Rectal smooth muscle tissue (tissue), 1 donor: ENCODE measurements at regions not wholly inside any gene's neighbourhood (a gene's known extent, or its start where the extent isn't known, plus 50 kb on each side); places are given as distances from the start of the nearest gene placed in this dataset.
"Not testable (repeated sequence)": the region's sequence is repeated elsewhere in the genome, so short reads cannot be mapped to it uniquely, and the experiment has no call there.

Source experiments
- H3K27ac ChIP-seq: one replicate; pipeline ENCODE4 v1.7.0; 2013; ENCODE audit warnings: low read depth, low read length, inconsistent platforms
- H3K27me3 ChIP-seq: one replicate; pipeline ENCODE4 v1.7.0; 2013; ENCODE audit warnings: low read length; ENCODE audit not compliant: control insufficient read depth, insufficient read depth
- H3K36me3 ChIP-seq: one replicate; pipeline ENCODE4 v1.7.0; 2013; ENCODE audit warnings: low read length; ENCODE audit not compliant: control insufficient read depth, insufficient read depth
- H3K4me1 ChIP-seq: one replicate; pipeline ENCODE4 v1.7.0; 2013; ENCODE audit warnings: low read length; ENCODE audit not compliant: control insufficient read depth, insufficient read depth
- H3K4me3 ChIP-seq: one replicate; pipeline ENCODE4 v1.7.0; 2013; ENCODE audit warnings: low read length
- H3K9ac ChIP-seq: one replicate; pipeline ENCODE4 v1.7.0; 2013; ENCODE audit warnings: low read length

DNA sequence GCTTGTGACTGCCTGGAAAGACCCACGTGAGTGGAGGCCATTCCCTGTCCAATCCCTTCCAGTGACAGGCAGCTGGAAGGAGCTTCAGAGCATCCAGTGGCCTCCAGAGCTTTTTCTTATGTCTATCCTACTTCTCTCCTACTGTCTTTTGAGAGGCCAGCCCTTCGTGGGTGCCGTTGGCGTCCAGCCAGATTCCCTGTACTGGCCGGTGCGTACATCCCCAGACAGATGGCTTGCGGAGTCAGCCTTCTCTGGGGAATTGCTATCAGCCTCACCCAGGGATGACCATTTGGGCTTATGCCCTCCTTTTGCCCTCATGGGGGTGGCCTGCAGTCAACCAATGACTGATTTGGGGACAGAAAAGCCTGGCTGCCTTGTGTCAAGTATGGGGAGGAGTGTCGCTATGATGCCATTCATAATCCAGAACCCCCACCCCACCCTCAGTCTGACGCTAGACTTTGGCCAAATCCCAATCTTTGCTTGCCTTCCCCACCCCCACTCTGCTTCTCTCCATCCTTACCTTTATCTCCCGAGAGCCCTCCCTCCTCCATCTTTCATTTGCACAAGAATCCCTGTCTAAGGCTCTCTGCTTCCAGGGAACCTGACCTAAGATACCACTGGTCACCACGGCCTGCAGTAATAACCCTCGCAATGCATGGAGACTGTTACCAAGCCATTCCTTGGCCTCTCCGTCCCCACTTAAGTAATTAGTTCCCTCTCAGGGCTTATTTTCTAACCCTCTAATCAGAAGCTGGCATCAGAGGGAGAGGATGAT lies 150.3 kb upstream of the BCOR start:
- Histone ChIP-seq H3K9ac (no peak overlapping the region), H3K4me3 (no peak overlapping the region), H3K27ac (no peak overlapping the region), H3K27me3 (no peaks in the 10 kb centered on the region), H3K36me3 (no peaks in the 10 kb centered on the region), H3K4me1 (no peaks in the 10 kb centered on the region)

DNA sequence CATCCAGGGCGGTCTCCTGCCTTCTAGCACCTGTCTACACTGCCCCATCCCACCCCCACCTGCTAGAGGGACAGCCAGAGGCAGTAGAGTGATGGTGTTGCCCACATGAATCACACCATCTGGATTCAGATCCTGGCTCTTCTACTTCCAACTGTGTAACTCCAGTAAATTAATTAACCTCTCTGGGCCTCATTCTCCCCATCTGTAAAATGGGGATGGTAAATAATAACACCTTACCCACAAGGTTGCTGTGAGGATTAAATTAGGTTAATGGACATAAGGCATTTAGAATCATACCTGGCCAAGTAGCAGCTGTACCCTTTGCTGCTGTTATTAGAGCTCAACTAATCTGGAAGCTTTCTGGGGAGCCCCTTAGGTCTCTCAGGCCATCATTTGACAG lies 149.6 kb upstream of the BCOR start:
- Histone ChIP-seq H3K27ac (no peak overlapping the region), H3K4me1 (no peaks in the 10 kb centered on the region), H3K4me3 (no peak overlapping the region), H3K9ac (no peak overlapping the region), H3K27me3 (no peaks in the 10 kb centered on the region), H3K36me3 (no peaks in the 10 kb centered on the region)

DNA sequence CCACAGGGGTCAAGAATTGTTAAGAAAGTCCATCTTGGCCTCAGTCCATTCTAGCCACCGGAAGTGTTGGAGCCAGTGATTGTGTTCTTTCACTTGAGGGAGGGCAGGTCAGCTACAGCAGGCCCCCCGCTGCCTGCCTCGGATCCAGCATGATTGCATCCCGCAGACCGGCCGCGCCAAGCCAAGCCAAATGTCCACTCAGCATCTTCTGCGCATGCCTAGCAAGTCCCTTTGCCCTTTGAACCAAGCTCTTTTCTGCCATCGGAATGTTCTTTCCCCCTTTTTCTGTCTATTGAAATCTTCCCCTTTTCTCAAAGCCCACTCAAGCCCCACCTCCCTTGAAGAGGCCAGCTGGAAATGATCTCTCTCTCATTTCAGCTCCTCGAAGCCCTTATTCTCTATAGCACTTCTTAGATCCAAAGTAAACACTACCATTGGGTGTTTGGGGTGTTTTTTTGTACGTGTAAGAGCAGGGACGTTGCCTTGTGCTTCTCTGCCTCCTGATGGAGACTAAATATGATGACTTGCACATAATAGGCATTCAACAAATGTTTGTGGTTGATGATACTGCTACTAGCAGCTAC lies 147.8 kb upstream of the BCOR start:
- Histone ChIP-seq H3K27ac (no peak overlapping the region), H3K4me1 (no peaks in the 10 kb centered on the region), H3K4me3 (no peak overlapping the region), H3K27me3 (no peaks in the 10 kb centered on the region), H3K9ac (no peak overlapping the region), H3K36me3 (no peaks in the 10 kb centered on the region)

DNA sequence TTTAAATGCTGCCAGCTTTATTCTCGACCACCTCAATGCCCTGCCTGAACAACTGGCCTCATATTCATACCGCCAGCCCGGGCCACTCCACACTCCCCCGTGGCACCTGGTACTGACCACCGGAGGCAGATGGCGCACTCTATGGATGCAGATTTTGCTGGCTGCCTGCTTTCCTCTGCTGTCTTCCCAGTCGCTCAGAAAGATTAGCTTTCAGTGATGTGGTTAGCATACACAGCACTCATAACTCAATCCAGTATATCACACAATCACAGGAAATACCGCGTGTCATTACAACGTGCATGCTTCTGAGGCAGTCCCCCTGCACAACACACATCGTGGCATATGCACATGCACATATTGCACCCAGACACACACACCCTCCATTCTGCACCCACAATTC lies 147.2 kb upstream of the BCOR start:
- Histone ChIP-seq H3K4me1 (no peaks in the 10 kb centered on the region), H3K27ac (no peak overlapping the region), H3K36me3 (no peaks in the 10 kb centered on the region), H3K4me3 (no peak overlapping the region), H3K9ac (no peak overlapping the region), H3K27me3 (no peaks in the 10 kb centered on the region)

DNA sequence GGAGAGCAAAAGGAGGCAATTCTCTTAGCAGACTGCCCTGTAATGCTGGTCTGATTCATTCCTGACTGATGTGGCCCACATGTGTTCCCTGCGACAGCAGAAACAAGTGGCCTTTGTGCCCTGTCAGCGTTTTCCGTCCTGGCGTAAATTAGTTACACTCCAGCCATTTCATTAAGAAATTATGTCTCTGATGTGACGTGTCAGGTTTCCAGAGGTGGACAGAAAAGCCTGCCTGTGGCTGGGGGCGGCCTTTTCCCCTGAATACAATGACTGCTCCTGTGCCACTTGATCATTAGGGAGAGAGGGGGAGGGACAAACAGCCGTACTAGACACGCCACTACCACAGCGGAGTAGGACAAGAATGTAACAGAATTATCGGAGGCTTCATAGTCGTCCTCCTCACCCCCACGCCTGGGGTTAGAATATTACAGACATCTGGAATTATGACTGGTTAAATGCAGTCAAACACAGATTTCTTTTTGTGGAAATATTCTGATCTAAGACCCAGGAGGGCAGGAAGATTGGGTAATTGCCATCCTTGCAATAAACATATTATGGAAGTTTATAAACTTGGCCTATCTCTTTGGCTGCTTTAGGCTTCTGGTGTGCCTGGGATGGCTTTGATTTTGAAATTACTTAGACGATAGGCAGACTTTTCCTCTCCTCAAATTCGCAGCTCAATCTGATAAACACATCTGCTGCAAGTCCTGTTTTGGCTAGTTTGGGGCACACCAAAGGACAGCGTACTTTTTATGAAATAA lies 146.2 kb upstream of the BCOR start:
- Histone ChIP-seq H3K27me3 (no peaks in the 10 kb centered on the region), H3K4me3 (no peak overlapping the region), H3K4me1 (no peaks in the 10 kb centered on the region), H3K36me3 (no peaks in the 10 kb centered on the region), H3K9ac (no peak overlapping the region), H3K27ac (no peak overlapping the region)

DNA sequence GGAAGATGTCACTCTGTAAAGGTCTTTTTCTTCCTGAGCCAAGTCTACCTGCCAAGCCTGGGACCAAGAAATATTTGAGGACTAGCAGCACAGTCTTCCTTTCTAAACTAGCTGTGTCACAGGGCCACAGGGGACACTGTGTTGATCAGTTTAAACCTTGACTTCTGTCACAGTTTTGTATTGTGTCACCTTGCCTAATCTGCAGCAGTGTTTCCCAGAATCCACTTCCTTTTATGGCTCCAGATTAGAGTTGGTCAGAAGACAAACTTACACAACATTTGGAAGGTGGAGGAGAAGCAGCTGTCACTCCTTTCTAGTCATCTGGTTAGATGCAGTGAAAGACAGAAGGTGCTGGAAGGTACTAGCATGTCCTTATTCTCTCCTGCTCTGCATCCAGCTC lies 143.1 kb upstream of the BCOR start:
- Histone ChIP-seq H3K4me3 (no peak overlapping the region), H3K9ac (no peak overlapping the region), H3K27me3 (no peaks in the 10 kb centered on the region), H3K36me3 (no peaks in the 10 kb centered on the region), H3K4me1 (no peaks in the 10 kb centered on the region), H3K27ac (no peak overlapping the region)

DNA sequence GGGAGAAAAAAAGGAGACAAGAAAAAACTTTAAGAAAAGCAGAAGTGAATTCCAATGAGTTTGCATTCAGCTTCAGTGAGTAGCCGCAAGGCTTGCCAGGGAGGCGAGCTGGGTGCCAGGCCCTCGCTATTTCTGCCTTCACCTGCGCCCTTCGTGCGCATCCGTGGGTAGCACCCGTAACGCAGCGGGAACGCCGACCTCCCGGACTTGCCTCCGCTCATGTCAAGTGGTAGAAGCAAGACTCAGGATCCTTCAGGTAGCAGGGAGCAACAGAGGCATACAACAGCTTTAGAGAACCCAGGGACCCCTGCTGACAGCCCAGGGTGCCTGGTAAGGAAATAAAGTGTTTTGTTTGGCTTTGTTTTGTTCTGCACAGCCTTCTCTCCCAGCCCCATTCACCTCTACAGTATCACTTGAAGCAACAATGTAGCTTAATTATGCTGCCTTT lies 140.0 kb upstream of the BCOR start:
- Histone ChIP-seq H3K36me3 (no peaks in the 10 kb centered on the region), H3K4me1 (no peaks in the 10 kb centered on the region), H3K4me3 (no peak overlapping the region), H3K27ac (no peak overlapping the region), H3K27me3 (no peaks in the 10 kb centered on the region), H3K9ac (no peak overlapping the region)

DNA sequence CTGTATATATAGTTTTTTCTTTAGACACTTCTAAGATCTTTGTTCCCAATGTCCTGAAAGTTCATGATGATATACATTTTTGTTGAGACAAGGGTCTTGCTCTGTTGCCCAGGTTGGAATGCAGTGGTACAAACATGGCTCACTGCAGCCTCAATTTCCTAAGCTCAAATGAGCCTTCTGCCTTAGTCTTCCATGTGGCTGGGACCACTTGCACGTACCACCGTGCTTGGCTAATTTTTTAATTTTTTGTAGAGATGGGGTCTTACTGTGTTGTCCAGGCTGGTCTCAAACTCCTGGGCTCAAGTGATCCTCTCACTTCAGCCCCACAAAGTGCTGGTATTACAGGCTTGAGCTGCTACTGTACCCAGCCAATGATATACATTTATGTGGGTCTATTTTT lies 132.9 kb upstream of the BCOR start:
- no peaks in the 10 kb centered on the region for H3K36me3 ChIP-seq
- H3K27ac ChIP-seq, result no peak overlapping the region
- H3K4me3 ChIP-seq, result no peak overlapping the region
- no peak overlapping the region for H3K9ac ChIP-seq
- H3K27me3 ChIP-seq, result no peaks in the 10 kb centered on the region
- H3K4me1 ChIP-seq, result no peaks in the 10 kb centered on the region

DNA sequence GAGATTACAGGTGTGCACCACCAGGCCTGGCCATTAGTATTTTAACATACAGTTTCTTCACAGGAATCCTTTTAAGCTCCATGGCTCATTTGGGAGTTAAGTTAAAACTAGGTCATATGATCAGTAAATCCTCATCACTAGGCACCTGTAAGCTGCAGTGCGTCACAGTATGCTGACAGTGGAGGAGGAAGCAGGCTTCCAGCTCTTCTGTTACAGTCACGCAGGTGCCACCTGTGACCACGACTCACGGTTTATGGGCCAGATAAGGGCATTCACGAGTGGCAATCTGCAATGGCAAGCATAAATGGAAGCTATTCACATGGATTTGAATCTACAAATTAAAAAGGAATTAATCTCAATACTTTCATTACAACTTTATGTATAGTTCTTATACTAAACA lies 129.4 kb upstream of the BCOR start:
- Histone ChIP-seq H3K36me3 (no peaks in the 10 kb centered on the region), H3K27ac (no peak overlapping the region), H3K4me1 (no peaks in the 10 kb centered on the region), H3K9ac (no peak overlapping the region), H3K4me3 (no peak overlapping the region), H3K27me3 (no peaks in the 10 kb centered on the region)

DNA sequence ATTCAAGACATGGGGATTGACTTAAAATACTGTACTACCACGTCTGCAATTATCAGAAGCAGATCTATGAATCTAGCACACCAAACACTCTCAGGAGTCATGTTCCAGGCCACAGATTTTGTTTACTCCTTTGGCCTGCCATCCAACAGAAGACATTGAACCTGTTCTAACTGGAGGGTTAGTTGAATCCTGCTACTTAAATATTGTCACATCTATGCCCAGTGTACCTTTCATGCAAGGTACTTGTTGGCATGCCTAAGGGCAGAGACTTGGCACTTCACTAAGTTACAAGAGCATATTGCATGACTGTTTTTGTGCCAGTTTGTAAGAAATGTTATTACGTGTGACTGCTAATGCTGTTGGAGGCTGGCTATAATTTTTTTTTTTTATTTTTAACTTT lies 126.9 kb upstream of the BCOR start:
- H3K36me3 ChIP-seq, result no peaks in the 10 kb centered on the region
- no peak overlapping the region for H3K4me3 ChIP-seq
- no peak overlapping the region for H3K9ac ChIP-seq
- H3K4me1 ChIP-seq, result no peaks in the 10 kb centered on the region
- no peak overlapping the region for H3K27ac ChIP-seq
- H3K27me3 ChIP-seq, result no peaks in the 10 kb centered on the region

DNA sequence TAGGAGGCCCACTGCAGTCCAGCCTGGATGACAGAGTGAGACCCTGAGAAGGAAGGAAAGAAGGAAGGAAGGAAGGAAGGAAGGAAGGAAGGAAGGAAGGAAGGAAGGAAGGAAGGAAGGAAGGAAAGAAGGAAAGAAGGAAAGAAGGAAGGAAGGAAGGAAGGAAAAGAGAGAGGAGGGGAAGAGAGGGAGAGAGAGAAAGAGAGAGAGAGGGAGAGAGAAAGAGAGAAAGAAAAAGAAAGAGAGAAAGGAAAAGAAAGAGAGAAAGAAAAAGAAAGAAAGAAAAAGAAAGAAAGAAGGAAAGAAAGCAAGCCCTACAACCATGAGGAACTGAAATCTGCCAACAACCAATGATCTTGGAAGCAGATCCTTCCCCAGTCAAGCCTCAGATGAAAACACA lies 124.9 kb upstream of the BCOR start:
- H3K36me3 ChIP-seq, H3K4me3 ChIP-seq, H3K9ac ChIP-seq, H3K4me1 ChIP-seq, H3K27ac ChIP-seq, H3K27me3 ChIP-seq: not testable (repeated sequence)

DNA sequence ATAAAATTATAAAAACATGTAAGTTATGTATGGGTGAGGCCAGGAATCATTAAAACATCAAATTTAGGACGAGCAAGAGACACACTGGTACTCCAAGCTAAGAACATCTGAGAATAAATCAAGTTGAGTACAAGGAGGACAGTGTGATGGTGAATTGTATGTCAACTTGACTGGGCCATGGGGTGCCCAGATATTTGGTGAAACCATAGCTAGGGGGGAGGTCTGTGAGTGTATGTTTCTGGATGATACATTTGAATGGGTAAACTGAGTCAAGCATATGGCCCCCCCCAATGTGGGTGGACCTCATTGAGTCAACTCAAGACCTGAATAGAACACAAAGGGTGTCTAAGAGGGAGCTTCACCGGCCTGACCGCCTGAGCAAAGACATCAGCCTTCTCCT lies 115.3 kb upstream of the BCOR start:
- Histone ChIP-seq H3K4me1 (no peaks in the 10 kb centered on the region), H3K27ac (no peak overlapping the region), H3K9ac (no peak overlapping the region), H3K27me3 (no peaks in the 10 kb centered on the region), H3K36me3 (no peaks in the 10 kb centered on the region), H3K4me3 (no peak overlapping the region)
